GM18498 (cell line): ENCODE measurements at regions not wholly inside any gene's neighbourhood (a gene's known extent, or its start where the extent isn't known, plus 50 kb on each side); places are given as distances from the start of the nearest gene placed in this dataset.

Source experiments
- ATAC-seq: cut with Tn5 transposase; IDR thresholded peaks from one replicate; pipeline ENCODE4 v1.9.1; 2021; ENCODE audit warnings: mild to moderate bottlenecking, moderate library complexity; ENCODE audit not compliant: unreplicated experiment

DNA sequence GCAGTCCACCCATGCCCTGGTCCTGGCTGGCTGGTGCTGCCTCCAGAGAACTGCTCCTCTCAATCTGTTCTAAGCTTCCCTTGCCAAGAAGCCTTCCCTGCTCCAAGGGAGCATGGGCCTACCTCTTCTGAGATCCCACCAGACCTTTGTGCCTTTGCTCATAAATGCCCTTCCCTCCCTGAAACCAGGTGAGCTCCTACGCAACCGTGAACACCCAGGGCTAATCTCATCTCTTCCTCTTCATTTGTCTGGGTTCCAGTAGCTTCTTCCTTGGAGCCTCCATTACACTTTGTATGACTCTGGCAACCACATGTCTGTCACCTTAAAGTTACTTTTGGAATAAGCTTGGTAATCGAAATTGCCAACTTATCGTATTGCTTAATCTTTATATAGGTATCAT lies 270.6 kb downstream of the PBX3 start:
- ATAC-seq = no peak

DNA sequence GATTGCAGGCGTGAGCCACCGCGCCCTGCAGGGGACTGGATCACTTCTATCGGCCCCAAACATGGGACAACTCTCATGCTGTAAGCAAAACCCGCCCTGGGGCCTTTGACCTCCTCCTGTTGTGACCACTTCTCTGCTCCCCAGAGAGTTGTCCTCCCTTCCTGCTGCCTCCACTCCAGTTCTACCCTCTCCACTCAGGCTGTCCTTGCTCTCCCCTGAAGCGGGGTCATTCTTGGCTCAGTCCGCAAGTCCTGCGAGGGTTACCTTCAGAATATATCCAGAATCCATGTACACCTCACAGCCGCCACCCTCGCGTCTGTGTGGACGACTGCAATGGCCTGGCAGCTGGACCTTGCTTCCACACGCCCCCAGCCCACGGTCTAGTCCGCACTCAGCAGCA lies 273.7 kb downstream of the PBX3 start:
- ATAC-seq = no peak

DNA sequence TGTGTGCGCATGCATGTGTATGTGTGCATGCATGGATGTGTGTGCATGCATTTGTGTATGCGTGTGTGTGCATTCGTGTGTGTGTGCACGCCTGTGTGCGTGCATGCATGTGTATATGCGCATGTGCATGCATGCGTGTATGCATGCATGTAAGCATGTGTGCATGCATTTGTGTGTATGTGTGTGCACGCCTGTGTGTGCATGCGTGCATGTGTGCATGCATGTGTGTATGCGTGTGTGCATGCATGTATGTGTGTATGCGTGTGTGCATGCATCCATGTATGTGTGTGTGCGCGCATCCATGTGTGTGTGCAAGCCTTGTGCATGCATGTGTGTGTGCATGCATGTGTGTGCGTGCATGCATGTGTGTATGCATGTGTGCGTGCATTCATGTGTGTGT lies 276.8 kb downstream of the PBX3 start:
- ATAC-seq = no peak

DNA sequence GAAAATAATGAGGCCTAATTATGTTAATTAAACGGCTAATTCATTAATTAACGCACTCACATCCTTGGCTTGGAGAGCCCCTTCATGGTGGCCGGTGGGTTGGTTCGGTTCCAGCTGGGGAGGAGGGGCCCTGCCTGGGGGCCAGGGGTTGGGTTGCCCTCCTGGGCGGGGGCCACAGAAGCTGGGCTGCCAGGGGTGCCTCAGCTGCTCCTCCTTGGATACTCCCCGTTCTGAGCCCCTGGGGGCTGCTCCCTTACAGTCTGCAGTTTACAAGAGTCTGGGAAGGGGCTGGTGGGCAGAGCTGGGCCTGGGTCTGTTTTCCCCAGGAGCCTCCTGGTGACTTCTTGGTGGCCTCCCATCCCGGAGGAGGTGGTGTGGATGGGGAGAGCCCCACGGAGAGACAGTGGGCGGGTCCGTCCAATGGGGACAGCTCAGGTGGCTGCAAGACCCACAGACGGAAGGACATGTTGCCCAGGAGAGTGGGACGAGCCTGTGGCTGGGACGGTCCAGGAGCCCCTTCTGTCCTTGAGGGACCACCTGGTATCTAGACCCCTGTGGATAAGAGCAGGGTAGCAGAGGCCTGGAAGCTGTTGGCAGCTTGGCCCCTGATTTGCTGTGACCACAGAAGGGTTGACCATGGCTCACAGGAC lies 277.5 kb downstream of the PBX3 start:
- ATAC-seq = no peak

DNA sequence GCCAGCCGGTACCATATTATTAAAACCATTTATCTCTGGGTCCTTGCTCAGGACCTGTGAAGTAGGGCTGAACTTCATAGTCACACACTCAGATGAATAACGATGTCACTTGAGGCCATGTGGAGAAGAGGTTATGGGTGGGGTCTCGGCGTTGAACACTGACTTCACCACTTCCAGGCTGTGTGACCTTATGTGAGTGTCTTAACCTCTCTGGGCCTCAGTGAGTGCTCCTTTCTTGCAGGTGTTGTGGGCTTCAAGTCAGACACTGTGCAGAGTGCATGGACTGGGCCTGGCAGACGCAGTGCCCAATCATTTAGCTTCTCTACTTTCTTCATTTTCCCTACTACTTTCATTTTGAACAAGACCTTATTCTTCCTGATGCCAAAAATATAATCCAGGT lies 278.8 kb downstream of the PBX3 start:
- no peak for ATAC-seq

DNA sequence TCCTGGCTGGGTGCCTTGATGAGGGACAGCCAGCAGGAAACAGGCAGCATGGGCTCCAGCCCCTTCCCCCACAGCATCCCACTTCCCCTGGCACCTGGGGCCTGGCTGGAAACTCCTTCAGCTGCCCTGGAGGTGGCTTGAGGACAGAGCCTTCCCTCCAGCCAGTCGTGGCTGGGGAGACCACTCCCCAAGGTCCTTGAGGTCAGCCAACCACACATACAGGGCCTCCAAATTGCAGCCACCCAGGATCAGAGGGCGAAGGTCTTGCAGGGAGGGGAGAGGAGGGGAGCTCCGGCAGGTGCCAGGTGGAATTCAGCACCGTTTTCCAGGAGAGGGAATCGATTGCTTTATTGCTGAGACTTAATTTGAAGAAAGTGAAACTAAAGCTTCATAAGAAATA lies 280.4 kb downstream of the PBX3 start:
- ATAC-seq = no peak

DNA sequence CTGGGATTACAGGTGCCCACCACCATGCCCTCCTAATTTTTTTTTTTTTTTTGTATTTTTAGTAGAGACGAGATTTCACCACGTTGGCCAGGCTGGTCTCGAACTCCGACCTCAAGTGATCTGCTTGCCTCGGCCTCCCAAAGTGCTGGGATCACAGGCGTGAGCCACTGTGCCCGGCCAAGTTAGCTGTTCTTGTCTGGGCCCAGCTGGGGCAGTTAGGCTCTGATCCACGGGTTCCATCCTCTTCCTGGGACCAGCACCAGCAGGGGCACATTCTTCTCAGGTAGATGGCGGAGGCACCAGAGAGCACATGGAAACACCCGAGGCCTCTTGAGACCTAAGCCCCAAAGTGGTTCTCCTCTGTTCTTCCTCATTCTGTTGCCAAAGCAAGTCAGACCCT lies 281.6 kb downstream of the PBX3 start:
- ATAC-seq = no peak

DNA sequence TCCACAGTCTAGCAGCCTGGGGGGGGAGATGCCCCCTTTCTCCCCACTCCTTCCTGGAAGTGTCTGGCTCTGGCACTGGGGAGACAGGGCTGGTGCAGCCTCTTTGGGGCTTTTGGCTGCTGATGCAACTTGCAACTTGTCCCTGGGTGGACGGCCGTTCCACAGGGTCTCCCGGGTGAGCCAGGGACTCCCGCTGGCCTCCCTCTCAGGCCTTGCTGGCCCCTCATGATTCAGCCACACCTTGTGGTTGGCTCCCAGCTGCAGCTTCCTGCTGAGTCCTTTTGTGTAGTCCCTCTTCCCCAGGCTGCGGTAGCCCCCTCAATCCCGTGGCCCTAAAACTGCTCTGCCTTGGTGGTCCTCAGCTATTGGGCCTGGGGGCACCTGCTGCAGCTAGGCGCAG lies 283.5 kb downstream of the PBX3 start:
- ATAC-seq = no peak

DNA sequence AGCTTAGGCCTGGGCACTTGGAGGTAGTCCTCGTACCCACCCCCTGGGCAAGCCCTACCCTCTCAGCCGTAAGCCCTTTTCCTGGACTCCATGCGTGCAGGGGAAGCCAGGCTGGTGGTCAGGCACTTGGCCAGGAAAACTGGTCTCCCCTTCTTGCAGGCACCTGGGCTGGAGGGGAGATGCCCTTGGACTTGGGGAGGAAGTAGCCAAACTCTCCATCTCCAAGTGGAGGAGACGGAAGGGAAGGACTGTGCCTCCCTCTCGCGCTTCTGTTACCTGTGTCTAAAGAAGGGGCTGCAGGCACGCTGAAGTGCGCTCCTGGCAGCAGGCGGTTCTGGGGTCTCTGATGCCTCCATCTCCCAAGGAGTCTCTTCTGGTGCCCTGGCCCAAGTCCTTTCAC lies 283.9 kb downstream of the PBX3 start:
- ATAC-seq = no peak

DNA sequence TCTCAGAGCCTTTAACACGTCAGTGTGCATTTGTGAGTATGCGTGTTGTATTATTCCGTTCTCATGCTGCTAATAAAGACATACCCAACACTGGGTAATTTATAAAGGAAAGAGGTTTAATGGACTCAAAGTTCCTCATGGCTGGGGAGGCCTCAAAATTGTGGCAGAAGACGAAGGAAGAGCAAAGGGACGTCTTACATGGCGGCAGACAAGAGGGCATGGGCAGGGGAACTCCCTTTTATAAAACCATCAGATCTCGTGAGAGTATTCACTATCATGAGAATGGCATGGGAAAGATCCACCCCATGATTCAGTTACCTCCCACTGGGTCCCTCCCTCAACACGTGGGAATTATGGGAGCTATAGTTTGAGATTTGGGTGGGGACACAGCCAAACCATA lies 285.0 kb downstream of the PBX3 start:
- ATAC-seq = no peak

DNA sequence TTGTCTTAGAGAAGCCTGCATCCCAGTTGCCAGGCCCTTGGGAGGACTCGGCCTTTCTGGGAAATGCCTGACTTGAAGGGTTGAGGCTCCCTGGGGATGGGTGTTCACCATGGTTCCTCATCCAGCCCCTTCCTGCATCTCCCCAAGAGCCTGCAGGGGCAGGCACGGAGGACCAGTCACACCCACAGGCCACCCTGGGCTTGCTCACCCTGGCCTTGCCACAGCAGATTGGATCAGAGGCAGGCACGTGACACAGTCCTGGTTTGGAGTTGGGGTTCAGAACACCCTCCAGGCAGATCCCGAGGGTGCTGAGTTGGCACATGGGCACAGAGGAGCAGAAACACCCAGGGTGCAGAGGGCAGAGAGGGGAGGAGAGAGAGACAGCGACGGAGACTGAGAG lies 286.1 kb downstream of the PBX3 start:
- no peak for ATAC-seq

DNA sequence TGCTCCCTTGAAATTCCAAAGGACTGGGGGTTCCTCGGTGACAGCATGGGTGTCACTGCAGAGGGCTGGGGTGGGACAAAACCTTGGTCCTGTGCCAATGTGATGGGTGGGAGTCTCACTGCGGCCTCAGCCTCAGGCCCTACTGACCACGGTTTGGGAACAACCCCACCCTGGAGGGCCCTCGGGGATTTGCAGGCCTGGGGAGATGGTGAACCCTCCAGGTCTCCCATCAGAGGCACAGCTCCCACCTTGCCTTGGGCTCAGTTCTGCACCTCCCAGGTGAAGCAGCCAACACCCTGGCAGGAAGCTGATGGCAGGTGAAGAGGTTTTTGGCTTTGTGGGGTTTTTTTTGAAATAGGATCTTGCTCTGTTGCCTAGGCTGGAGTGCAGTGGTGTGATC lies 286.8 kb downstream of the PBX3 start:
- no peak for ATAC-seq

DNA sequence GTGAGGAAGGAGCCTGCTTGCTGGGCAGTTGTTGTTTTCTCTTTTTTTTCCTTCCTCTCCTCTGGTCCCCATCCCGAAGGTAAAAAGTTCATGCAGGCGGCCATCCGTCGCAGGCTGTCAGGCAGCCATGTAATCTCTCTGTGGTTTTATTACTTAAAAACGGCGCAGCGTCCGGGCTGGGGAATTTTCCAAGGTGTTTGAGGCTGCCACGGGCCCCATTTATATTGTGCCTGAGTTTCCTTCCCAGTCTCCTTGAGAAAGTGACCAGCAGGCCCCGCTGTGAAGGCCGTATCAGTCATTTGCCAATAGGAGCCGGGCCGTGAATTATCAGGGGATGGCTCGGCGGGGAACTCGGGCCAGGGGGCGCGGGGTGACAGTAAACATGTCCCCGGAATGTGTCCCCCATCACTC lies 289.7 kb downstream of the PBX3 start:
- ATAC-seq = no peak

DNA sequence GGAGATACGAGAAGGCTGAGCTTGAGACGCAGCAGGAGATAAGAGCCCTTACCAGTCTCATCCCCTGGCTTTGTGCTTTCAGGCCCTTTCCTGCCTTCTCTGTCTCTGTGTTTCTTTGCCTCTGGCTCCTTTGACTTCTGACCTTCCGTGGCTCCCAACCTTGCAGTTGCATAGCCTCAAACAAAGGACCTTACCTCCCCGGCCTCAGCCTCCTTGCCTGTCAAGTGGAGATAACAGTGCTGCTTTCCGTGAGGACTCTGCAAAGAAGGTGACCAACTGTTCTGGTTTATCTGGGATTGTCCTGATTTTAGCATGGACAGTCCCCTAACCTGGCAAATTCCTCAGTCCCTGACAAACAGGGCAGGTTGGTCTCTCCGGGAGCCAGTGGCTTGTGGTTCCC lies 287.8 kb upstream of the MVB12B start:
- ATAC-seq = no peak

DNA sequence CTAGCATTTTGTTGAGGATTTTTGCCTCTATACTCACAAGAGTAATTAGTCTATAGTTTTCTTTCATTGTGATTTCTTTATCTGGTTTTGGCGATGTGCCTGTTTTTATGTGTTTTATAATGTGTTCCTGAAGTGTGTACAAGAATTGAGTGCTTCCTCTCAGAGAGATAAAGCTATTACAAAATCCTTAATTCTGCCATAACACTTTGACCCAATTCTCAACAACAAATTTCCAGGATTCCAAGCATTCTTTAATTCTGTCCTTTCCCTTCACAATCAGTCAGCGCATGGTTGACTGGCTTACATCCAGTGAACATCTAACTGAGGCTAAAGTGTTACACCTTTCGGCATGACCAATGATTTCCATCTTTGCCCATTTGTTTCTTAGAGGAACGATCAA lies 282.9 kb upstream of the MVB12B start:
- ATAC-seq = no peak

DNA sequence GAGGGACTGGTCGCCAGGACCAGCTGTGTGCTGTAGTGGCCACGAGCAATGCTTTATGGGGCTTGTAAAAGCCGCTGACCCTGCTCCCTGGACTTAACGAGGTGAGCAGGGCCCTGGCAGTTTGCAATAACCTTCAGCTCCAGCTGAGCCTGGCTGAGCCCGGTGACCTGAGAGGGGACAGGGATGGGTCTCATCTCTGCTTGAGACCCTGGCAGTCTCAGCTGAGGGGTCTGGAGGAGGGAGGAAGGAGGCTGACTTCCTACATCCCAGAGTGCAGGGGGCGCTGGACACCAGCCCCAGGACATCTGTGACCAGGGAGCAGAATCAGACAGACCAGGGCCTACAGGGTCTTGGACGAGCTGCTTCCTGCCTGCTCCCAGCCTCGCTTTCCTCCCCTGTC lies 277.5 kb upstream of the MVB12B start:
- ATAC-seq = no peak

DNA sequence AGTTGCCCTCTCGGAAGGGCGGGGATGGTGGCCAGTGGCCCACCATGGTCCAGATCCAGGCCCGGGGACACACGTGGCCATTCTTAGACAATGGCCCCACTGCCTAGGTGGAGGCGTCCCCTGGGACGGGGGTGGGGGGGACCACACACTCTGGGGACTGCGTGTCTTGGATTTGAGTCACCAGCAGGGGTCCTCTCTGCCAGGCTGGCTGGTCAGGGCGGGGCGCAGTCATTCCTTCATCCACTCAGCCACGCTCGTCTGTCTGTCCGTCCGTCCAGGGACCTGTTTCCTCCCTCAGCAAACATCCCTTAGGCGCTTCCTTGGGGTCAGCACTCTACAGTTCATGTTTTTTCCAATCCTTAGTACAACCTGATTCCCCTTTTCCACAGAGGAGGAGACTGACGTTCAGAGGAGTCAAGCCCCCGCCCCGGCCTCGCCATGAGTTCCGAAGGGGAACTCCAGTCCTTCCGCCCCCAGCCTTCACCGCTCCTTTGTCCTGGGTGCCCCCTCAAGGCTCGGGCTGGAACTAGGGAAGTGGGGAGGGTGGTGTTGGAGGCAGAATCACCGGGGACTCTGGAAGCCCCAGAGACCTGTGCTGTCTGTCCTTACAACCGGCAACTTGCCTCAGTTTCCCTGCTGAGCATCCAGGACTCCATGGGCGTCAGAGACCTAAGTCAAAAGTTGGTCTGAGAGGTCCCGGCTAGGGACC lies 276.6 kb upstream of the MVB12B start:
- ATAC-seq = no peak

DNA sequence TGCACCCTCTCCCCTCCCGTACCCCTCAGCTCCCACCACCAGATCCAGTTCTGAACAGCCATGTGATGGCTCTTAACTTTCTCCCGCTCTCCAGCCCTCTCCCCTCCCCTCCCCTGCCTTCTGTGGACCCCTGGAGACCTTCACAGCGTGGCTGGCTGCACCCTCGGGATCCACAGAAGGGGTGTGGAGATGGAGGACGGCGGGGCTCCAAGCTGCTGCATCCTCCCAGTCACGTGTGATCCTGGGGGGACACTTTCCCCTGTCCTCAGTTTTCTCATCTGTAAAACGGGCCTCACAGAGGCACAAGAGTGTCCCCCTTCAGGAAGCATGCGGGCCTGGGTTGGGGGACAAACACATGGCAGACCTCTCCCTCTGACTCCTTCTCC lies 276.0 kb upstream of the MVB12B start:
- no peak for ATAC-seq

DNA sequence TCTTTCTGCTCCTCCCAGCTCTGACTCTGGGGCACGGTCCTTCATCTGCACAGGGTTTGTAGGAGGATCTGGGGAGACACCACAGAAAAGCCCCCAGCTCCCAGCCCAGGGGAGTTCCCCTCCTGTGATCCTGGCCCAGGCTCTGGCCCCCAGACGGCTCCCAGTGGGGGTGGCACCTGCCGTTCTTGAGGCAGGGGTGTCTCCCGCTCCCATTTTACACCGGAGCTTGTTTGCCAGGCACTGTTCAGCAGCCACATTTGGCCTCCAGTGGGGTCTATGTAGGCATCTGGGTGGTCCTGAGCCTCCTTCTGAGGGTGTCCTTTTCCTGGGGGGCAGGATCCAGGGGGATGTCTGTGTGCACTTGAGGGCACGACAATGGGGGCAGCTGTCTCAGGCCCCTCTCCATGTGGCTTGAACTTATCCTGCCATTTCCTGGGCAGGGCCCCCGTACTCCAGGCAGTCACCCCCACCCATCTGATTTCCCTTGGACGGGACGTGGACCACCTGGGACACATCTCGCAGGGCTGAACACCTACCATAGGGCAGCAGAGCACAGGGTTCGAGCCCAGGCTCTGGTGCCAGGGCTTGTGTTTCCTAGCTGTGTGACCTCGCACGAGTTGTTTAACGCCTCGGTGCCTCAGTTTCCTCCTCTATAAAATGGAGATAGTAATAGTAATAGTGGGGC lies 275.0 kb upstream of the MVB12B start:
- no peak for ATAC-seq

DNA sequence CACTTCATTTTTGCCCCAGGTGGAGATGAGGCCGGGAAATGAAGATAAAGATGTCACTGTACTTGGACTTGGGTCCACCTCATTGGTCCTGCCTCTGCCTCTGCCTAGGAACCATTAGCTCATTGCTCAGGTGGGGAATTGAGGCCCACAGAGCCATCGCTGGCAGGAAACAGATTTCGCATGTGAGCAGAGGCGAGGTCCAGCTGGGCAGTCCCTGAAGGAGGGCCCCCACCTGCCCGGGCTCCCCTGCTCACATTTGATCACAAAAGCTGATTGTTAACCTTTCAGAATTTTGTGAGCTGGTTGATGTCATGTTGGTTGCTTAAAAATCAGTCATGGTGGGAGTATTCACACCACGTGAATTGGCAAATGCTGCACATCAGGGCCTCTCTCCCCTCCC lies 273.8 kb upstream of the MVB12B start:
- ATAC-seq = no peak

DNA sequence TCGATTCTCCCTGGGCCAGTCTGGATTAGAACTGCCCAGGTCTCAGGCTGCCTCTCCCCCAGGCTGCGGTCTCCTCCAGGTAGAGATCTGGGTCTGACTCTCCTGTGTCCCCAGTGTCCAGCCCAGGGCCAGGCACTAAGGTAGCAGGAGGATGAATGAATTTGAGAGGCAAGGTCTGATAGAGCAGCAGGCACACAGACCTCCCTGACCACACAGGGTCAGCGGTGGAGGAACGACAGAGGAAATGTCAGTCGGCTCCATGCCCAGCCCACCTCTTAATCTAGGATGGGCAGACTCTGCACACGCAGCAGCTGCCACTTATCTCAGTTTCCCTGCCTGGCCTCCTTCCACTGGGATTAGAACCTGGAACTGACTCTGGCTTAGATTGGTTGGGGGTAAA lies 272.7 kb upstream of the MVB12B start:
- ATAC-seq = no peak

DNA sequence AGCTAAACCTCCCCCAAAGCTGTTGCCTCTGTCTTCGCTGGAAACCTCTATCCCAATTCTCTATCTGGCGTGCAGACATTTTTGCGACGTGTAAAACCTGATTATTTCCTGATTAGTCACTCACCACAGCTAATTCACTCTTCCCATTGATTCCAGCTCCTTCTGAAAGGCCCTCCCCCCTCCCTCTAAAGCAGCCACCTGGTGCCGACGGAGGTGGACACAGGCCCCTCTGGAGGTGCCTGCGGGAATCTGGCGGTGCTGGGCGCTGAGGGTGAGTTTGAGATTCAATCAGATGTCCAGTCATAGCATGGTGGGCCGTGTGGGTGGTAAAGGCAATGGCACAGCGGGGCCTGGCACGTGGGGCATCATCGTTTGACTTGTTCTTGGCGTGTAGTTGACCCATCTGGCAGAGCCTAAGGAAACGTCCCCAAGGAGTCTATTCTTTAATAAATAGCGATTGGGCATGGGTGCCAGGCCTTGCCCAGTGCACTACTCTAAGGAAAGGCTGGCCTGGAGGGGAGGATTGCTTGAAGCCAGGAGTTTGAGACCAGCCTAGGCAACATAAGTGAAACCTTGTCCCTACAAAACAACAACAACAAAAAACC lies 271.1 kb upstream of the MVB12B start:
- no peak for ATAC-seq
